ENCODE measurements at regions not wholly inside any gene's neighbourhood (a gene's known extent, or its start where the extent isn't known, plus 50 kb on each side); places are given as distances from the start of the nearest gene placed in this dataset.

DNA sequence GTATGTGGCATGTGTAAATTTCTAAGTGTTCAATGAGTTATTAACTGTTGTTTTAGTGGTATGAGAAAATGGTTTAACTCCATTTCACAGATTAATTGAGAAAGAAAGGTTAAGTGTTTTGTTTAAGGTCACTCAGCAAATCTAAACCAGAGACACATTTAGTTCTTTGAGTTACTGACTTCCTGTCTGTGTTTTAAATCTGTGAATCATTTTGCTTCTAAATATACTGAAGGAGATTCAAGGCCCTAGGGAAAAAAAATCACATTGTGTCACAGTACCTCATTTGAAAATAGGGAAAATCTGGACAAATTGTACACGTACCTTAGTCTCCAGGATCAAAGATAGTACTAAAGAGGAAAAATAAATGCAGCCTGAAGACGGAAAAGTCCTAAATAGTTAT lies 368.2 kb downstream of the TMEM161B start:
- Mint-ChIP-seq H3K4me1 (ENCODE audit: low read depth) (no peaks in the 10 kb centered on the region), H3K36me3 (ENCODE audit: low read depth) (no peaks in the 10 kb centered on the region), H3K27me3 (ENCODE audit: low read depth) (no peaks in the 10 kb centered on the region), H3K4me3 (no peak overlapping the region), H3K27ac (no peak overlapping the region), H3K9me3 (no peaks in the 10 kb centered on the region)
- no peak for DNase-seq (ENCODE audit: low spot score)

DNA sequence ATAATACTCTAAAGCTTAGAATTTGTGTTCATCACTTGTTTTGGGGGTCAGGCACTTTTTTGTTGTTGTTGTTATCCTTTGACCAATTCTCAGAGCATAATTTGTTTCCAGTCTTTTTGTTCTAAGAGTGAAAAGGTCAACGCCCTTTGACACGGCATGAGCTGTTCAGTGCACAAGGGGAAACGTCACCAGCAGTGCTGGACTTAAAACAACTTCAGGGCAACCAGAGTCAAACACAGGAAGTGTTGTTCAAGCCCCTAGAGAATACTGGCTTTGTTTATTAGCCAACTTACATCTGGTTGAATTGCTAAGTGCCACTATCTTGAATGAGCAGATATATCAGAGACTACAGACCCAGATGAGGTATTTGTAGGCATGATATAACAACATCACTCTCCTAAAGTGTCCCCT lies 368.9 kb downstream of the TMEM161B start:
- no peaks in the 10 kb centered on the region for H3K4me1 Mint-ChIP-seq (ENCODE audit: low read depth)
- H3K27me3 Mint-ChIP-seq (ENCODE audit: low read depth) = no peaks in the 10 kb centered on the region
- H3K27ac Mint-ChIP-seq = no peak overlapping the region
- DNase-seq (ENCODE audit: low spot score) = no peak
- no peak overlapping the region for H3K4me3 Mint-ChIP-seq
- H3K36me3 Mint-ChIP-seq (ENCODE audit: low read depth) = no peaks in the 10 kb centered on the region
- H3K9me3 Mint-ChIP-seq = no peaks in the 10 kb centered on the region

DNA sequence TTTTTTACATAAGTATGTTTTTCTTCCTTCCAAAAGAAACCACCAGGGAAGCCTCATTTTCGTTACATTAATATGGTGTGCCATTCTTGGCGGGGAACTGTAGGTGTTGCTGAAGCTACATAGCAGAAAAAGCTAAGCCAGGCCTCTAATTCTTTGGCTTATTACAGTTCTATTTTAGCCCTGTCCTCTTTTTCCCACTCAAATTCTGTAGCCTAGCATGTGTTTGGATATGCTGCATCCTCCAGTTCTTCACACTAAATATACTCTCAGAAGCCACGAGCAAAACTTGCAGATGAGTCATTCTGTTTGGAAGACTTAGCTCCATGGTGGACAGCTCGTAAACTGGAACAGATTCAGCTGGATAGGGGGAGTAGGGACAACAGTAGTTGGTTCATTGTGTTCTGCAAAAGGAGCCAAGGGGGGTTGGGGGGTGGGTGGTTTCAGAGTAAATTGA lies 369.4 kb downstream of the TMEM161B start:
- H3K27me3 Mint-ChIP-seq (ENCODE audit: low read depth) = no peaks in the 10 kb centered on the region
- no peaks in the 10 kb centered on the region for H3K4me1 Mint-ChIP-seq (ENCODE audit: low read depth)
- no peak for DNase-seq (ENCODE audit: low spot score)
- no peaks in the 10 kb centered on the region for H3K36me3 Mint-ChIP-seq (ENCODE audit: low read depth)
- H3K9me3 Mint-ChIP-seq = no peaks in the 10 kb centered on the region
- no peak overlapping the region for H3K4me3 Mint-ChIP-seq
- H3K27ac Mint-ChIP-seq = no peak overlapping the region

DNA sequence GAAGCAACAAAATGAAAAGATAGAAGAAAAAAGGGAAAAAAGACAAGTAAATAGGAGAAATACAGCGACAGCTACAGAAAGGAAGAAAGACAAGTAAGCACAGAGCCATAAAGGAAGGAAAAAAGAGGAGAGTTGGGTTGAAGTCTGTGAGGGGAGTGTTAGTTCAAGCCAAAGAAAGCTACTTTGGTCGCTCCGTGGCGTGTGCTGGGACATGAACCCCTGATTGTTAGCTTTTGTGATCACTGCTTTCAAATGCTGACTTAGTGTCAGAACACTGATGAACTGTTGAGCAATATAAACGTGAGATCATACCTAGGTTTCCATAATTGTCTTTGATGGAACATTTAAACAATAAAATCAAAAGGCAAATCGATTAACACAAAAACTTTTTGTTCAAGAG lies 370.1 kb downstream of the TMEM161B start:
- Mint-ChIP-seq H3K4me3 (no peak overlapping the region), H3K9me3 (no peaks in the 10 kb centered on the region), H3K27ac (no peak overlapping the region), H3K36me3 (ENCODE audit: low read depth) (no peaks in the 10 kb centered on the region), H3K4me1 (ENCODE audit: low read depth) (no peaks in the 10 kb centered on the region), H3K27me3 (ENCODE audit: low read depth) (no peaks in the 10 kb centered on the region)
- DNase-seq (ENCODE audit: low spot score) = no peak

DNA sequence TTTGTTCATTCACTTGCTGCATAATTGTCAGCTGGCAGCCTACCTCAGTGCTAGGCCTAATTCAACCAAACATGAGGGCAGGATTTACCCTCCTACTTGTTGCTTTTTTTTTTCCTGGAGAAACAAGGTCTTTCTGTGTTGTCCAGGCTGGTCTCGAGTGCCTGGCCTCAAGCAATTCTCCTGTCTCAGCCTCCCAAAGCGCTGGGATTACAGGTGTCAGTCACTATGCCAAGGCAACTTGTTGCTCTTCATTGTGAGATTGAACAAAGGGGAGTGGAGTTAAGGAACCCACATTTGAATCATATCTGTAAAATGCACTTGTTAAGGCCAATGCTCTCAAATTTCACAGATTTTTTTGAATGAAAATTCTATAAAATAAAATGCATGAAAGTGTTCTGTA lies 380.5 kb downstream of the TMEM161B start:
- Mint-ChIP-seq H3K9me3 (no peaks in the 10 kb centered on the region), H3K36me3 (ENCODE audit: low read depth) (no peaks in the 10 kb centered on the region), H3K27ac (no peak overlapping the region), H3K4me1 (ENCODE audit: low read depth) (no peaks in the 10 kb centered on the region), H3K4me3 (no peak overlapping the region), H3K27me3 (ENCODE audit: low read depth) (no peaks in the 10 kb centered on the region)
- DNase-seq (ENCODE audit: low spot score) = no peak

DNA sequence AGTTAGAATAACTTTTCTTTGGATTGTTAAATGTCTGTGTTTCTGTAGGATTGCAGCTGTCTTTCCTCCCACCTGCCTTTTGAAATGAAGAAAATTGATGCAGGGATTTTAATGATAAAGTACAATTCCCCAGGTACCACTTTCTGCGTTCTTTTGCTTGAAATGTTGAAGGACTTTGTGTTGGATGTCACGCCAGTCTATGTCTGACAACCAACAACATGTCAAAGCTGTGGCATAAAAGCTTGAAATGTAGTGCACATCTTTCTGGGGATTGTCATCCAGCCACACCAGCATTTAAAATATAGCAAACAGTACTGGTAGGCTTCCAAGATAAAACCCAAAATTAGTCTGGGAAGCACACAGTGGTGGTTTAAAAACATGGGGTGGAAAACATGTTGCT lies 381.4 kb downstream of the TMEM161B start:
- Mint-ChIP-seq H3K27ac (no peak overlapping the region), H3K4me3 (no peak overlapping the region), H3K27me3 (ENCODE audit: low read depth) (no peaks in the 10 kb centered on the region), H3K36me3 (ENCODE audit: low read depth) (no peaks in the 10 kb centered on the region), H3K9me3 (no peaks in the 10 kb centered on the region), H3K4me1 (ENCODE audit: low read depth) (no peaks in the 10 kb centered on the region)
- no peak for DNase-seq (ENCODE audit: low spot score)

DNA sequence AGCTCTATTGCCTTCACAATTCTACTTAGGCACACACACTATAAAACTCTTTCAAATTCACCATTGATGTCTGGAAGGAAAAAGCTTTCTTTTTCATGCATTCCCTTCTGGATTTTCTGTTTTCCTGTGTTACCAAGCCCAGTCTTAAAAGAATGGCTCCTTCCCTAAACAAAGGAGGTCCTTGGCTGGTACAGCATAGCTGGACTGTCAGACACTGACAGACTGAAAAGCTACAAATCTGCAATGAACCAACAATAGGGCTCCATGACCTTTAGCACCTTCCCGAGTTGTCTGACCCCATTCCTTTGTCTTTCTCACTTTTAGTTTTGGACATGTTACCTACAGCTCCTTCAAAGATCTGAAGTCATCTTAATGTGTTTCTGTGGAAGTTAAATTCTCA lies 382.5 kb downstream of the TMEM161B start:
- Mint-ChIP-seq H3K27ac (no peak overlapping the region), H3K9me3 (no peaks in the 10 kb centered on the region), H3K4me3 (no peak overlapping the region), H3K4me1 (ENCODE audit: low read depth) (no peaks in the 10 kb centered on the region), H3K27me3 (ENCODE audit: low read depth) (no peaks in the 10 kb centered on the region), H3K36me3 (ENCODE audit: low read depth) (no peaks in the 10 kb centered on the region)
- DNase-seq (ENCODE audit: low spot score) = no peak

DNA sequence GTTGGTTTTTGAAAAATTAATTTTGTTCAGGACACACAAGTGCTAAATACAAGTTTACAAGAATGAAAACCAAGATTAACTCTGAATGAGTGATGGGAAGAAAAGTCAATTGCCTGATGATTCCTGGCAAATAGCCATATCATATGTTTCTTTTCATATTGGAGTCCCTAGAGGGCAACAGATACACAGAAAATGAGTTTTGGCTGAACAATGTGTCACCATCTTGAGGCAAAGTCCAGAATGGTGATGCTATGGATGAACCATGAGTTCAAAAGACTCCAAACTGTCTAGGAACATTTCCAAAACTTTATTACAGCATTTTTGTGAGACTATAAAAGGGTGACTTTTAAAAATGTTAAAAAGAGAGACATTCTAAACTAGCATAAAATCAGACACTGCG lies 382.9 kb downstream of the TMEM161B start:
- H3K9me3 Mint-ChIP-seq = no peaks in the 10 kb centered on the region
- no peak overlapping the region for H3K4me3 Mint-ChIP-seq
- no peaks in the 10 kb centered on the region for H3K27me3 Mint-ChIP-seq (ENCODE audit: low read depth)
- no peak overlapping the region for H3K27ac Mint-ChIP-seq
- H3K36me3 Mint-ChIP-seq (ENCODE audit: low read depth) = no peaks in the 10 kb centered on the region
- H3K4me1 Mint-ChIP-seq (ENCODE audit: low read depth) = no peaks in the 10 kb centered on the region
- DNase-seq (ENCODE audit: low spot score) = no peak

DNA sequence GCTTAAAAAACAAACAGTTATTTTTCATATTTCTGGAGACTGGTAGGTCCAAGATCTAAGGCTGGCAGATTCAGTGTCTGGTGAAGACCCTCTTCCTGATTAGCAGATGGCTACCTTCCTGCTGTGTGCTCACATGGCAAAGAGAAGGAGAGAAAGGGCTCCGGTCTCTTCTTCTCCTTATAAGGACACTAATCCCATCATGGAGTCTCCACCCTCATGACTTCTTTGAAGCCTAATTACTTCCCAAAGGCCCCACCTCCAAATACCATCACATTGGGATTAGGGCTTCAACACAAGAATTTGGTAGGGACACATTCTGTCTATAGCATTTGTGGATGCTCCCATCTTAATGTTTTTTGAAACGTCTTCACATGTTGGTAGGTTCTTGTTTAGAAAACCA lies 391.1 kb downstream of the TMEM161B start:
- Mint-ChIP-seq H3K4me3 (no peak overlapping the region), H3K27me3 (ENCODE audit: low read depth) (no peaks in the 10 kb centered on the region), H3K4me1 (ENCODE audit: low read depth) (no peaks in the 10 kb centered on the region), H3K9me3 (no peaks in the 10 kb centered on the region), H3K36me3 (ENCODE audit: low read depth) (no peaks in the 10 kb centered on the region), H3K27ac (no peak overlapping the region)
- DNase-seq (ENCODE audit: low spot score) = no peak

DNA sequence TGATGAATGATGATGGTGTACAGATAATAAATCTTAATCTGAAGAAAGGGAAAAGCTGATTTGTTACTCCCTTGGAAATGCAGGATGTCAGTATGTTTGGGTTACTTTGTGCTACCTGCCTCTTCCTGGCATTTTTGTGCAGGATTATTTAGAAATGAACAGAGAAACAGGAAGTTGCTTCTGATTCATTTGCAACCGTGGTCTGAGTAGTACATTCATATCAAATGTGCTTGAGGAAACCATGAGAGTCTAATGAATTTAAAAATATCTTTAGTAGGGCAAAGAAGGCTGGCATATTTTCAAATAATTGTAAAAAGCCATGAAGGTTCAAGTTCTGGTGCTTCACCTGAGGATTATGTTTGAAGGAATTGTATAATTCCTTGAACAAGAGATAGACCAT lies 391.6 kb downstream of the TMEM161B start:
- Mint-ChIP-seq H3K9me3 (no peaks in the 10 kb centered on the region), H3K27ac (no peak overlapping the region), H3K27me3 (ENCODE audit: low read depth) (no peaks in the 10 kb centered on the region), H3K36me3 (ENCODE audit: low read depth) (no peaks in the 10 kb centered on the region), H3K4me3 (no peak overlapping the region), H3K4me1 (ENCODE audit: low read depth) (no peaks in the 10 kb centered on the region)
- DNase-seq (ENCODE audit: low spot score) = no peak

DNA sequence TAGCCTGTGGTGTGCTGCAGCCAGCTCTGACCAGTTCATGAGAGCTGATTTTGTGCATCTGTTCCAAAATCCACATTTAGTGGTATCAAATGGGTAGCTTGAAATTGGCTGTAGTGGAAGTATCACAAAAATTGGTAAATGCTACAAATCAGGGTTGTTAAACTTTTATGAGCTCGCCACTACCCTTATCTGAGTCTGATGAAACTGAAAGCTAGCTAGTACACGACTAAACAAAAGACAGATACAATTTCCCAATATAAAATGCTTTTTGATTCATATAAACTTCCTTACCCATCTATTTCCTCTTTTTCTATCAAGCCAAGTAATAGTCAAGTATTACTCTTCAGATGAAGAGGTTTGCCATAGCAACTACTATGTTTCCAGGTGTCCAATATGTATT lies 392.0 kb downstream of the TMEM161B start:
- Mint-ChIP-seq H3K36me3 (ENCODE audit: low read depth) (no peaks in the 10 kb centered on the region), H3K27me3 (ENCODE audit: low read depth) (no peaks in the 10 kb centered on the region), H3K4me1 (ENCODE audit: low read depth) (no peaks in the 10 kb centered on the region), H3K9me3 (no peaks in the 10 kb centered on the region), H3K27ac (no peak overlapping the region), H3K4me3 (no peak overlapping the region)
- no peak for DNase-seq (ENCODE audit: low spot score)

DNA sequence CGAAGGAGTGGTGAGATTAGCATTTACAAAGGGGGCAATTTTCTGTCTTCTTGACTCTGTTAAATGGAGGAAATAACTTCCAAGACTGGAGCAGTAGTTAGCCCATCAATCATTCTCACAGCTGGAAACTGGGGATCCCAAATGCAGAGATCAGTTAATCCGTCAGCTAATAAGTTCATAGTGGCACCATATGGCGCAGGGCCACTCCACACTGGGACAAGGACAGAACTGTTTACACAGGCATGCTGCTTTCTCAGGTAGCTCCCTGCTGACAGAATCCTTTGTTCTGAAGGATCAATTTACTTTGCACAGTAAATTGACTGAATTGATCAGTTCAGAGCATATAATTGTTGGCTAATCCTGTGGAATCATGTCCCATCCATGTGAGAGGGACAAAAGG lies 395.7 kb downstream of the TMEM161B start:
- H3K4me1 Mint-ChIP-seq (ENCODE audit: low read depth) = no peaks in the 10 kb centered on the region
- no peak for DNase-seq (ENCODE audit: low spot score)
- no peak overlapping the region for H3K27ac Mint-ChIP-seq
- H3K4me3 Mint-ChIP-seq = no peak overlapping the region
- H3K36me3 Mint-ChIP-seq (ENCODE audit: low read depth) = no peaks in the 10 kb centered on the region
- no peaks in the 10 kb centered on the region for H3K9me3 Mint-ChIP-seq
- H3K27me3 Mint-ChIP-seq (ENCODE audit: low read depth) = no peaks in the 10 kb centered on the region

DNA sequence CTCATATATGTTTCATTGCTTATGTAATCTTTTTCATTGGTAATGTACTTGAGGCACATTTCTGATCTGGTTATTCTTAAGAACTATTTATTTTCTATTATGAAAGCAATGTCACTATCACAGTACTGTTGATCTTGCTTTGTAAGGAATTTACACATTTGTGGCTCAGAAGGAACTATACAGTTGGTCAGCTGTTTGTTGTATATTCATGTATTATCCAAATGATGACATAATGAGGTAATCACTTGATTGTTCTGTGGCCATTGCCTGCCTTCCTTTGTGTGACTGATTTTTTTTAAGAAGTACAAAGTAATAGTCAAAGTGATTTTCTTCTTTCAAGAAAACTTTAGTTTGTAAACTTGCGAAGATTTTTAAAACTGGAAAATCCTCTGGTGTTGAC lies 399.9 kb downstream of the TMEM161B start:
- Mint-ChIP-seq H3K27me3 (ENCODE audit: low read depth) (no peaks in the 10 kb centered on the region), H3K36me3 (ENCODE audit: low read depth) (no peaks in the 10 kb centered on the region), H3K27ac (no peak overlapping the region), H3K4me3 (no peak overlapping the region), H3K9me3 (no peaks in the 10 kb centered on the region), H3K4me1 (ENCODE audit: low read depth) (no peaks in the 10 kb centered on the region)
- no peak for DNase-seq (ENCODE audit: low spot score)

DNA sequence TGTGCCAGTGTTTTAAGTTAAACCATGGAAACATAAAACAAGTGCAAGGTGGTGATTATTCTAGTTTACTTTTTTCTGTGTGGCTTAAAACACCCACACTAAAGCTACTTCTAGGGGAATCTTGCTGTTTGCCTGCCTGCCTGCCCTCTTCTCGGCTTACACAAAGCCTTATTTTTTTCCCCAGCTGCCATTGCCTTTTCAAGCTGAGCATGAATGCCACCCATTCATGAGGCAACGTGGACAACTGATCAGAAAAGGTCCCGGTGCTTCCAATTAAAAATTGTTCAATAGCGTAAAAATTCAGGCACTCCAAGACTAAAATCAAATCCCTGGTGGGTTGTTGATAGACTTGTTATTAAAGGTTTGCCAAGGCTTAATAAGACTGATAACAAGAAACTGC lies 401.4 kb downstream of the TMEM161B start:
- no peaks in the 10 kb centered on the region for H3K36me3 Mint-ChIP-seq (ENCODE audit: low read depth)
- H3K4me3 Mint-ChIP-seq = no peak overlapping the region
- no peaks in the 10 kb centered on the region for H3K27me3 Mint-ChIP-seq (ENCODE audit: low read depth)
- H3K9me3 Mint-ChIP-seq = no peaks in the 10 kb centered on the region
- H3K27ac Mint-ChIP-seq = no peak overlapping the region
- no peaks in the 10 kb centered on the region for H3K4me1 Mint-ChIP-seq (ENCODE audit: low read depth)
- no peak for DNase-seq (ENCODE audit: low spot score)

DNA sequence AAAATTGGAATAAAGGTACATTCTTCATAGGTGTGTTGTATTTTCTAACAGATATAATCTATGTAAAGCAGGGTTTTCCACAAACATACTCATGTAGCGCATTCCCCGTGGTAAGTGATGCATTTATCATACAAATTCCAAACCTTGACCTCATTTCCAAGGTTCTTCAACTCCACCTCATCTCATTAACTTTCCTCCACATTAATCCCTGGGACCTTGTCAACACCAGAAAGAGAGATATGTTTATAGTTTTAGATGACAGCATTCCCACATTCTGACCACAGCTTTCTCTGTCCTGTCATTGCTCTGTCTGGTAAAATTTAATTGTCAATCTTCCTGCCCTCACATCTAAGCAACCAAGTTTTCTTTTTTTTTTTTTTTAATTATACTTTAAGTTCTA lies 415.1 kb downstream of the TMEM161B start:
- H3K36me3 Mint-ChIP-seq (ENCODE audit: low read depth) = no peaks in the 10 kb centered on the region
- DNase-seq (ENCODE audit: low spot score) = no peak
- H3K27me3 Mint-ChIP-seq (ENCODE audit: low read depth) = no peaks in the 10 kb centered on the region
- no peak overlapping the region for H3K27ac Mint-ChIP-seq
- H3K4me1 Mint-ChIP-seq (ENCODE audit: low read depth) = no peaks in the 10 kb centered on the region
- H3K4me3 Mint-ChIP-seq = no peak overlapping the region
- peaks cover 3% of the 10 kb centered on the region for H3K9me3 Mint-ChIP-seq

Measured in T-helper 2 cell treated with Interferon-gamma antibody and Interleukin-4, amounts not matched to agents 5 μg/mL and 100 μg/mL, for 36 hours (primary cell).